HCT116 (cell line): ENCODE measurements at regions not wholly inside any gene's neighbourhood (a gene's known extent, or its start where the extent isn't known, plus 50 kb on each side); places are given as distances from the start of the nearest gene placed in this dataset.

Experiments used
- ATAC-seq: fragments of 200-7000 bp; cut with Tn5 transposase; 2 replicates; pipeline ENCODE4 v1.9.1; 2020; ENCODE audit warnings: mild to moderate bottlenecking, moderate library complexity
- BruUV-seq: library from RNA; stranded (reverse); fragments of 400-500 nt; replicated peaks from 2 replicates; lab custom pipeline; 2021; lab: Mats Ljungman, UMichigan
- CTCF ChIA-PET: fragments of 300-600 bp; sonication (Branson Sonifier 250); formaldehyde crosslinking; loops from one replicate; lab custom pipeline; 2021; ENCODE audit warnings: antibody characterized with exemption; lab: Charles Lee
- POLR2A ChIA-PET: fragments of 300-600, 350-600 bp; sonication (Branson Sonifier 250); formaldehyde crosslinking; loops from one replicate; lab custom pipeline; 2021; ENCODE audit warnings: antibody characterized with exemption; lab: Charles Lee
- RAD21 ChIA-PET, 2 experiments: fragments of 300-600 bp; sonication (Branson Sonifier 250); formaldehyde crosslinking; loops; one replicate each; lab custom pipeline; 2023; ENCODE audit warnings: low total read pairs in 2 of 2; ENCODE audit not compliant: uncharacterized antibody in 2 of 2, unreplicated experiment in 2 of 2, low non-redundant PET in 1 of 2; lab: Charles Lee
- DNase-seq: peaks from one replicate; pipeline ENCODE4 v3.0.0-alpha.2; 2010; ENCODE audit warnings: low read depth, low spot score
- H2AFZ ChIP-seq: fragments of 200-600 bp; shearing (Covaris generic), sonication (generic); 2 replicates; pipeline ENCODE4 v1.6.1; 2017; ENCODE audit warnings: low read depth, mixed run types, mixed read lengths, antibody characterized with exemption, low read length; ENCODE audit not compliant: poor library complexity, severe bottlenecking
- H3K27ac ChIP-seq: 2 replicates; pipeline ENCODE4 v1.5.1; 2012; ENCODE audit warnings: low read depth, low read length
- H3K27me3 ChIP-seq: fragments of 200-600 bp; sonication (generic); 2 replicates; pipeline ENCODE4 v1.6.1; 2016; ENCODE audit warnings: mixed run types, low read length, mixed read lengths; ENCODE audit not compliant: insufficient read depth
- H3K36me3 ChIP-seq, 2 experiments: fragments of 200-500 bp in 1 of 2; fragments of 200-600 bp in 1 of 2; sonication (Bioruptor generic) in 1 of 2; sonication (generic) in 1 of 2; 2 replicates each; pipeline versions ENCODE4 v1.5.1 to v1.6.1; 2014 to 2016; ENCODE audit warnings: low read length in 2 of 2, inconsistent platforms in 1 of 2, mixed read lengths in 1 of 2, mixed run types in 1 of 2; ENCODE audit not compliant: insufficient read depth in 2 of 2, control insufficient read depth in 1 of 2
- H3K4me1 ChIP-seq, 2 experiments: fragments of 200-600 bp in 1 of 2; sonication (generic) in 1 of 2; 2 replicates each; pipeline versions ENCODE4 v1.5.1 to v1.6.1; 2012 to 2017; ENCODE audit warnings: low read length in 2 of 2, inconsistent platforms in 1 of 2, mild to moderate bottlenecking in 1 of 2, mixed read lengths in 1 of 2, mixed run types in 1 of 2, moderate library complexity in 1 of 2; ENCODE audit not compliant: insufficient read depth in 2 of 2, control insufficient read depth in 1 of 2
- H3K4me2 ChIP-seq: fragments of 200-600 bp; sonication (generic); 2 replicates; pipeline ENCODE4 v1.6.1; 2017; ENCODE audit warnings: mixed run types, low read length, mixed read lengths
- H3K4me3 ChIP-seq, 2 experiments: fragments of 200-600 bp in 1 of 2; sonication (generic) in 1 of 2; replicated peaks in 1 of 2; 2 replicates each; pipeline ENCODE4 v1.5.1; 2011 to 2016; ENCODE audit warnings: low read length in 2 of 2, control low read depth in 1 of 2, low read depth in 1 of 2, mild to moderate bottlenecking in 1 of 2, mixed read lengths in 1 of 2, mixed run types in 1 of 2
- H3K79me2 ChIP-seq: fragments of 200-600 bp; sonication (generic); 2 replicates; pipeline ENCODE4 v1.6.1; 2017; ENCODE audit warnings: mild to moderate bottlenecking, mixed run types, low read length, moderate library complexity, mixed read lengths; ENCODE audit not compliant: insufficient read depth
- H3K9ac ChIP-seq: fragments of 200-600 bp; sonication (generic); 2 replicates; pipeline ENCODE4 v1.6.1; 2016; ENCODE audit warnings: low read length, mixed read lengths
- H3K9me2 ChIP-seq: fragments of 200-600 bp; sonication (generic), shearing (Covaris generic); 2 replicates; pipeline ENCODE4 v1.6.1; 2017; ENCODE audit warnings: mixed run types, mild to moderate bottlenecking, moderate library complexity; ENCODE audit not compliant: insufficient read depth
- H3K9me3 ChIP-seq, 2 experiments: fragments of 200-500 bp in 1 of 2; fragments of 200-600 bp in 1 of 2; sonication (Bioruptor generic) in 1 of 2; sonication (generic) in 1 of 2; 2 replicates each; pipeline ENCODE4 v1.6.1; 2014 to 2017; ENCODE audit warnings: low read length in 2 of 2, mixed read lengths in 2 of 2, inconsistent platforms in 1 of 2, low read depth in 1 of 2, mild to moderate bottlenecking in 1 of 2, mixed run types in 1 of 2, moderate library complexity in 1 of 2; ENCODE audit not compliant: control insufficient read depth in 1 of 2, insufficient read depth in 1 of 2
- H4K20me1 ChIP-seq: fragments of 200-600 bp; sonication (generic), shearing (Covaris generic); 2 replicates; pipeline ENCODE4 v1.6.1; 2017; ENCODE audit warnings: mixed run types, mild to moderate bottlenecking, moderate library complexity; ENCODE audit not compliant: insufficient read depth
- ELF1 ChIP-seq: IDR thresholded peaks from 2 replicates; pipeline ENCODE4 v1.6.1; 2012; ENCODE audit warnings: low read depth, borderline replicate concordance
- EZH2phosphoT487 ChIP-seq: fragments of 200-600 bp; IDR thresholded peaks from 2 replicates; pipeline ENCODE4 v1.6.1; 2018; ENCODE audit warnings: antibody characterized with exemption, borderline replicate concordance
- SP1 ChIP-seq: IDR thresholded peaks from 2 replicates; pipeline ENCODE4 v1.6.1; 2012; ENCODE audit warnings: low read depth
- SRF ChIP-seq: IDR thresholded peaks from 2 replicates; pipeline ENCODE4 v1.6.1; 2012; ENCODE audit warnings: low read depth
- TCF7L2 ChIP-seq: IDR thresholded peaks from 2 replicates; pipeline ENCODE4 v1.7.0; 2011; ENCODE audit warnings: borderline replicate concordance, inconsistent platforms; ENCODE audit not compliant: insufficient read depth, insufficient read length; ENCODE audit errors: extremely low read depth
- ZFX ChIP-seq: fragments of 450-650 bp; IDR thresholded peaks from 2 replicates; pipeline ENCODE4 v1.6.1; 2017
- ZNF274 ChIP-seq: fragments of 200-500 bp; sonication (Bioruptor generic); IDR thresholded peaks from 2 replicates; pipeline ENCODE4 v1.6.1; 2014; ENCODE audit warnings: mild to moderate bottlenecking, low read depth, low read length, inconsistent platforms
- intact Hi-C: fragments of 100-400 bp; cut with micrococcal nuclease; formaldehyde crosslinking; loops from 2 replicates; pipeline ENCODE4 v1.10.0; 2022

DNA sequence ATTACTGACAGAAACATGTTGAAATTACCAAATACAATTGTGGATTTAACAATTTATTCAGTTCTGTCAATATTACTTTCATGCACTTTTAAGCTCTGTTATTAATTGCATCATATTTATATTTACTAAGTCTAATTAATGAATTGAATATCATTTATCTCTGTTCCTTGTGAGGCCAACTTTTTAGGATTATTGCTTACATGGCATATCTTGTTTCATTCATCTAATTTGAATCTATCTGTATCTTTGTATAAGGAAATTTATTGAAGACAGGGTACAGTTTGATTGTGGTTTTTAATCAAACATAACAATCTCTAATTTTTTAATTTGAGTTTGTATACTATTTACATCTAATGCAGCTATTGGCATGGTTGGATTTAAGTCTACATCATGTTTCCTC is 249.9 kb upstream of the GPC6 start:
- Histone ChIP-seq H3K9me3 (peaks cover 9 to 17% of the 10 kb centered on the region in 2 experiments; a peak in 3 of 4 replicates), H4K20me1 (no peaks in the 10 kb centered on the region), H3K9me2 (no peaks in the 10 kb centered on the region), H3K36me3 (no peaks in the 10 kb centered on the region), H3K27me3 (no peaks in the 10 kb centered on the region), H3K9ac (no peak overlapping the region), H2AFZ (no peak overlapping the region), H3K4me2 (no peak overlapping the region), H3K4me3 (no peak overlapping the region), H3K4me1 (no peaks in the 10 kb centered on the region), H3K27ac (no peak overlapping the region), H3K79me2 (no peaks in the 10 kb centered on the region)
- intact Hi-C loops, result no loop called here
- no peak for TF ChIP-seq TCF7L2
- TF ChIP-seq SP1, result no peak
- no peak for ATAC-seq
- ChIA-PET RAD21 (no interaction called here), POLR2A (no interaction called here), CTCF (no interaction called here)
- DNase-seq, result no peak
- BruUV-seq, result no TSS peak

DNA sequence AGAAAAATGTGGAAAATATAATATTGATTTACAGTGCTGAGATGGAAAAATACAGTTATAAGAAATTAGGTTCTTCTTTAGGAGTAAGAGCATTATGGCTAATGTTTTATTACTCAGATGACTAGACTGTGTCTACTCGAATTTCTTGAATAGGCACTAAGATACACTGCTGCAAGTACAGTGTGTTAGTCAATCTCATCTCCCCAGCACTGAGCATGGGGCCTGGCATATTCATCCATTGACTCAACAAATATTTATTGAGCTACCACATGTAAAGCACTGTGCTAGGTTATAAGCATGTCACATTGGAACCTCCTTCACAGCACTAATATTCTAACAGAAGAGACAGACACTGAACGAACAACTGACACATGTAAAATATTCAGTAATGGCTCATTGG is 242.5 kb upstream of the GPC6 start:
- Histone ChIP-seq H3K4me3 (no peak overlapping the region), H3K4me1 (no peaks in the 10 kb centered on the region), H3K4me2 (no peak overlapping the region), H3K79me2 (no peaks in the 10 kb centered on the region), H3K9ac (no peak overlapping the region), H4K20me1 (no peaks in the 10 kb centered on the region), H3K9me3 (peaks cover 5 to 21% of the 10 kb centered on the region in 2 experiments; a peak in 3 of 4 replicates), H3K27me3 (no peaks in the 10 kb centered on the region), H2AFZ (no peak overlapping the region), H3K36me3 (no peaks in the 10 kb centered on the region), H3K9me2 (no peaks in the 10 kb centered on the region), H3K27ac (no peak overlapping the region)
- TF ChIP-seq ELF1 (no peak), ZNF274 (no peak), SRF (no peak), ZFX (no peak), TCF7L2 (no peak), EZH2phosphoT487 (no peak)
- BruUV-seq, result no TSS peak
- ChIA-PET RAD21 (no interaction called here), POLR2A (no interaction called here), CTCF (no interaction called here)
- intact Hi-C loops, result no loop called here
- DNase-seq, result no peak
- ATAC-seq, result no peak
